HG03432 (cell line): ENCODE measurements at regions not wholly inside any gene's neighbourhood (a gene's known extent, or its start where the extent isn't known, plus 50 kb on each side); places are given as distances from the start of the nearest gene placed in this dataset.

Source experiments
- ATAC-seq: cut with Tn5 transposase; IDR thresholded peaks from one replicate; pipeline ENCODE4 v1.9.1; 2021; ENCODE audit warnings: mild to moderate bottlenecking, moderate library complexity; ENCODE audit not compliant: unreplicated experiment

GRCh38 chr4:74674750-74675149 lies 119.6 kb downstream of the BTC start:
- no peak for ATAC-seq

DNA sequence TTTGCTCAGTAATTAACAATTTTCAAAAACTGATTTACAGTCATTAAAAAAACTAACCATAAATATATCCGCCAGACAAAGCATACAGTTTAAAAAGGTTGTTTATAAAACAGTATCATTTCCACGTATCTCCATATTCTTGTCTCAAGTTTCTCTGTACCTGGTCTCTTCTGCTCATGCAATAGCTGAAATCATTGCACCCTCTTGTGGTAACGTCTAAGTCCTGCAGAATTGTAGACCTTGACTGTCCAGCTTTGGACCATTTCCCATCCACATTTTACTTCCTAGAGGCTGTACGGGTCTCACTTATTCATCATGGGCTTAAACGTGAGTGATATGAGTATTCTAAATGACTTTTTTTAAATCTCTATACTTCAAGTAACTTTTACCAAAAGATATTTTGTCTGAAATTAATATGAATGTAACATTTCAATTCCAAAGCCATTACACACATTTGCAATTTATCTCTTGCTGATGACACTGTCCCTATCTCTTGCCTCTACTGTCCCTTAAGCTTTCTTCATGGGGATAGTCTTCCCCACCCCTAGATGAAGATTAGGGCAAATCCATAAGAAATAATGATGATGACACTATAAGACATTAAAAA lies 118.5 kb downstream of the BTC start:
- peak; percentile 80 for ATAC-seq

DNA sequence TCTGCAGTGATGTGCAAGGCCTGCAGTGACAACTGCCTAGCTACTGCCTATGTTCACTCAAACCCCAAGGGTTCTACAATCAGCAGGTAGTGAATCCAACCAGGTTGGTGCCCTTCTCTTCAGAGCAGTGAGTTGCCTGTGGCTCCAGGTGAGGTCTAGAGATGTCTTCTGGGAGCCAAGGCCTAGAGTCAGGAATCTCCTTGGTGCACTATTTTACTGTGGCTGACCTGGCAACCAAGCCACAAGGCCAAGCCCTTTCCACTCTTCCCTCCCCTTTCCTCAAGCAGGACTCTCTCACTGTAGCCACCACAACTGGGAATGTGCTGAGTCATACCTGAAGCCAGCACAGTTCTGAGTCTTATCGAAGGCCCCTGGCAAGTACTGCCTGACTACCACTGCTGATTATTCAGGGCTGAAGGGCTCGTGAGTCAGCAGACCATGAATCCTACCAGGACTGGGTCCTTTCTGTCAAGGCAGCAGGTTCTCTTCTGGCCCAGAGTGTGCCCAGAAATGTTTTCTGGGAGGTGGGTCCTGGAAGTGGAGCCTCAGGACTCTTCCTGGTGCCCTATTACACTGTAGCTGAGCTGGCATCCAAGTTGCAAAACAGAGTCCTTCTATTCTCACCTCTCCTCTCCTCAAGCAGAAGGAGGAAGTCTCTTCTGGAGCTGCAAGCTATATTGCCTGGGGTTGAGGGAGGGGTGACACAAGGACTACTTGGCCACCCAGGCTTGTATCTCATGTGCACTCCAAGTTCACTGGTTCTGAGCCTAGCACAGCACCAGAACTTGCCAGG lies 111.6 kb downstream of the BTC start:
- ATAC-seq: no peak

- no peak for ATAC-seq
These were observed 101.4 kb downstream of the BTC start for GRCh38 chr4:74692972-74693371.
